ENCODE measurements at regions not wholly inside any gene's neighbourhood (a gene's known extent, or its start where the extent isn't known, plus 50 kb on each side); places are given as distances from the start of the nearest gene placed in this dataset.

DNA sequence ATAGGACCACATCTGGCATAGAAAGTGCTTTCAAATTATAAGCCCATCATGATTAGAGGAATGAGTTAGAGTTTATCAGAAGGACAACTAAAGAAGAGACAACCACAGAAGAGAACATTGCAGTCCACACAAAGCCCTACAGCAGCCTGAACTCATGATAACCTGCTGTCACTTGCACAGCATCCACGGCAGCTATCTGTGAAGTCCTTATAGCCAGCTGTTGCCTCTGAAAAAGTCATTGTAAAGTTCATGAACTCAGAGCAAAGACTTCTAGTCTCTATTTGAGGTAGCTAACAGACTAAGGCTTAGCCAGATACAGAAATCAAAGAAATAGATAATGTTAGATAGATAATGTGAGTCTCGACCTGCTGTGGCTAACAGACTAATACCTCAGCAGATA, 450.0 kb downstream of the KLF5 start:
- TF ChIP-seq, protein P1, sequence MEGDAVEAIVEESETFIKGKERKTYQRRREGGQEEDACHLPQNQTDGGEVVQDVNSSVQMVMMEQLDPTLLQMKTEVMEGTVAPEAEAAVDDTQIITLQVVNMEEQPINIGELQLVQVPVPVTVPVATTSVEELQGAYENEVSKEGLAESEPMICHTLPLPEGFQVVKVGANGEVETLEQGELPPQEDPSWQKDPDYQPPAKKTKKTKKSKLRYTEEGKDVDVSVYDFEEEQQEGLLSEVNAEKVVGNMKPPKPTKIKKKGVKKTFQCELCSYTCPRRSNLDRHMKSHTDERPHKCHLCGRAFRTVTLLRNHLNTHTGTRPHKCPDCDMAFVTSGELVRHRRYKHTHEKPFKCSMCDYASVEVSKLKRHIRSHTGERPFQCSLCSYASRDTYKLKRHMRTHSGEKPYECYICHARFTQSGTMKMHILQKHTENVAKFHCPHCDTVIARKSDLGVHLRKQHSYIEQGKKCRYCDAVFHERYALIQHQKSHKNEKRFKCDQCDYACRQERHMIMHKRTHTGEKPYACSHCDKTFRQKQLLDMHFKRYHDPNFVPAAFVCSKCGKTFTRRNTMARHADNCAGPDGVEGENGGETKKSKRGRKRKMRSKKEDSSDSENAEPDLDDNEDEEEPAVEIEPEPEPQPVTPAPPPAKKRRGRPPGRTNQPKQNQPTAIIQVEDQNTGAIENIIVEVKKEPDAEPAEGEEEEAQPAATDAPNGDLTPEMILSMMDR (IDR thresholded peaks at IDR 0.05; ENCODE audit: control insufficient read depth, insufficient read depth, low read depth, low read length, missing control alignments): no peak
- no peak for DNase-seq (ENCODE audit: low read depth)
- H3K4me3 ChIP-seq (ENCODE audit: control insufficient read depth, low read depth, low read length): no peak overlapping the region

- TF ChIP-seq, protein P1 (IDR thresholded peaks at IDR 0.05; ENCODE audit: control insufficient read depth, insufficient read depth, low read depth, low read length, missing control alignments): no peak
- no peak for DNase-seq (ENCODE audit: low read depth)
- H3K4me3 ChIP-seq (ENCODE audit: control insufficient read depth, low read depth, low read length): no peak overlapping the region
These were observed 446.6 kb downstream of the KLF5 start for GRCh38 chr13:73505376-73505890.

DNA sequence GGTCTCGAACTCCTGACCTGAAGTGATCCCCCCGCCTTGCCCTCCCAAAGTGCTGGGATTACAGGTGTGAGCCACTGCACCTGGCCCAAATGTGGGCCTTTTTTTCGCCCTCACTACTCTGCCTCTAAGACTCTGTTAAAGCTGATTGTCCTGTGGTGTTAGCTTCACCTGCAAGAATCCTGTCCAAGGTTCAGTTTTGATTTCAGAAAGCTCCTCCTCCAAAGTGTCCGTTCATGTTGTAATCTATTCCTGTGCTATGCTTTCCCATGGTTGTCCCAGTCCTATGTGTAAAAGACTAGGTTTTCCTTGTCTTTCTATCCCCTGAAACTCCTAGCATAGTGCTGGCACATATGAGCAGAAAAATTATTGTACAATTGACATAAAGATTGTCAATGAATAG, 440.9 kb downstream of the KLF5 start:
- TF ChIP-seq, protein P1 (IDR thresholded peaks at IDR 0.05; ENCODE audit: control insufficient read depth, insufficient read depth, low read depth, low read length, missing control alignments): no peak
- no peak overlapping the region for H3K4me3 ChIP-seq (ENCODE audit: control insufficient read depth, low read depth, low read length)
- no peak for DNase-seq (ENCODE audit: low read depth)

DNA sequence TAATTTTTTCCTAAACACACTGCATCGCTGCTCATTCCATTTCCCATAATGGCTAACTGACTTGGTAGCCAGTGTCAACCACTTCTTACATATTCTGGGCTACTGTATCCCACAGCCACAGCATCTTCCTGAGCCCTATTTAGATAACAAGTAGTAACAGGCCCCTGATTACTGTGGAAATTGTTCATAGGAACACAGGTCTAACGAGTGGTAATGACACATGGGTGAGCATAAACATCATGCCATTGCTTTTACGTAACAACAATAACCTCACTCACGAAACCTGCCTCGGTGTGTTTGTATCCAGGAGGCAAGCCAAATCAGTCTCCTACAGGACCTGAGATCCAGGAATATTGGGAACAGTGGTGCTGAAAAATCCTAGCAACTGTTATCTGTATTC, 438.6 kb downstream of the KLF5 start:
- no peak for DNase-seq (ENCODE audit: low read depth)
- H3K4me3 ChIP-seq (ENCODE audit: control insufficient read depth, low read depth, low read length): no peak overlapping the region
- TF ChIP-seq, protein P1 (IDR thresholded peaks at IDR 0.05; ENCODE audit: control insufficient read depth, insufficient read depth, low read depth, low read length, missing control alignments): no peak

GRCh38 chr13:73496711-73497110, 437.9 kb downstream of the KLF5 start:
- no peak for DNase-seq (ENCODE audit: low read depth)
- no peak overlapping the region for H3K4me3 ChIP-seq (ENCODE audit: control insufficient read depth, low read depth, low read length)
- TF ChIP-seq, protein P1 (IDR thresholded peaks at IDR 0.05; ENCODE audit: control insufficient read depth, insufficient read depth, low read depth, low read length, missing control alignments): no peak

DNA sequence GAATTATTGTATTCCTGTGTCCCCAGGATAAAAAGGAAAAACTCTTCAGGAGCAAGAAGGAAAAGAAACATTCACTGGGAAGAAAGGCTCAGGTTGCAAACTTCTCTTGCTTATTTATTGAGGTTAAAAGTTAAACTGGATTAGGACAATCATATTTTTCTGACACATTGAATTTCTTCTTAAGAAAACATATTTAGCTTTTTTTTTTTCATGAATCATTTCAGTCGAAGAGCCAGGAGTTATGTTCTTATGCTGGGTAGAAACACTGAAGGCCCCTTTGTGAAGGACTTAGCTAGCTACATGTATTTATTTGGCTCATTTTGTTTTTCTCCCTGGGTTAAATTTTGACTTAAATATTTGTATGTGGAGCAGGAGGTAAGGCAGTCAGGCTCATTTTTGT, 434.0 kb downstream of the KLF5 start:
- H3K4me3 ChIP-seq (ENCODE audit: control insufficient read depth, low read depth, low read length): no peak overlapping the region
- DNase-seq (ENCODE audit: low read depth): no peak
- TF ChIP-seq, protein P1 (IDR thresholded peaks at IDR 0.05; ENCODE audit: control insufficient read depth, insufficient read depth, low read depth, low read length, missing control alignments): no peak

DNA sequence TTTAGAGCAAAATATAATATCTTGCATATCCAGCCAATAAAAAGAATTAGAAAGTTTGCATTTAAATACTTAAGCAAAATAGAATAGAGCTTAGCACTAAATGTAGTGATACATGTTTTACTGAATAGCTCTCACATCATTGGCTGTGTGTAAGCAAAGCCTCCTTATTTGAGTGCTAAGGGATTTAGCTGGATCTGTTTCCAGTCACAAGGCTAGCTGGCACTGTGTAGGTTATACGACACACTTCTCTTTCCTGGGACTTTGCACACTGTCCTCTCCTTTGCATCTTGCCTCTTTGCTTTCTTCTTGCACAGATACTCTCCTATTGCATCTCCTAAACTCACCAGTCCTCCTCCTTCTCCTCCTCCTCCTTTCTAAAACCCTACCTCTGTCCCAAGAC, 423.8 kb downstream of the KLF5 start:
- TF ChIP-seq, protein P1 (IDR thresholded peaks at IDR 0.05; ENCODE audit: control insufficient read depth, insufficient read depth, low read depth, low read length, missing control alignments): no peak
- no peak overlapping the region for H3K4me3 ChIP-seq (ENCODE audit: control insufficient read depth, low read depth, low read length)
- no peak for DNase-seq (ENCODE audit: low read depth)
